ENCODE measurements at regions not wholly inside any gene's neighbourhood (a gene's known extent, or its start where the extent isn't known, plus 50 kb on each side); places are given as distances from the start of the nearest gene placed in this dataset.
A peak's percentile ranks its signal among the peaks of the same experiment; 100 is the strongest.
"Not testable (repeated sequence)": the region's sequence is repeated elsewhere in the genome, so short reads cannot be mapped to it uniquely, and the experiment has no call there.

DNA sequence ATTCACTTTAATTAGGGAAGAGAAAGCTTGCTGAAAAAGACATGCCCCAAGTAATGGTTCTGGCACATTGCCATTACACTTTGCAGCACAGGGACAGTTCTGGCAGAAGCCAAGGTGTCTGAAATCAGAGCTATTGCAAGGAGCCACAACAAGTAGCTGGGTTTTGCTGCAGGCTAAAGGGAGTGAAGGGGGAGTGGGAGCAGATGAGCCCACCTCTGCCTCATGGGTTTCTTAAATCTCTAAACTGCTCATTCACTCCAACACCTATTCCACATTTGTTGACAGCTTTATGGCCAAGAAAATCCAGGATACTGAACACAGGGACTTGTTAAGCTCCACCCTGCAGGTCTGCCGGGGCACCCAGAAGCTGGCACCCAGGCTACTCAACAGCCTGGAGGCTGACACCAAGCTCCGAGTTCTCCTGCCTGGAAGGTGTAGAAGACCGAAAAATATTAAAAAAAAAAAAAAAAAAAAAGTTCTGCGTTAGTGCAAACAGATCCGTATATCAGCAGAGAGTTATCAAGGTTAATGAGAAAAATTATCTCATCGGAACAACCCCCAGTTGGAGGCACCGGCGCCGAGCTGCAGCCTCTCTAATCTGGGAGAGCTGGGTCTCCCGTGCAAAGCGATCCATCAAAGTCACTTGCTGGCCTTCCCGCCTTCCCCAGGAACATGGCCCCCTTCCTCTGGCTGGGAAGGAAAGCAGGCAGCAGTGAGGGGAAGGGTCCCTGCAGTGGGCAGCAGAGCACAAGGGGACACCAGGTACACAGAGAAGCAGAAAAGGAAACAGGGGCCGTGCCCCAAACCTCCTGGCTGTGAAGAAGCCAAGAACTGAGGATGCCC, 123.7 kb downstream of the HNMT start:
- H3K36me3 ChIP-seq (ENCODE audit: control insufficient read depth, insufficient read depth, low read length) = no peaks in the 10 kb centered on the region
- H3K4me3 ChIP-seq (ENCODE audit: low read depth, low read length) = no peak overlapping the region
- TF ChIP-seq, protein P1, sequence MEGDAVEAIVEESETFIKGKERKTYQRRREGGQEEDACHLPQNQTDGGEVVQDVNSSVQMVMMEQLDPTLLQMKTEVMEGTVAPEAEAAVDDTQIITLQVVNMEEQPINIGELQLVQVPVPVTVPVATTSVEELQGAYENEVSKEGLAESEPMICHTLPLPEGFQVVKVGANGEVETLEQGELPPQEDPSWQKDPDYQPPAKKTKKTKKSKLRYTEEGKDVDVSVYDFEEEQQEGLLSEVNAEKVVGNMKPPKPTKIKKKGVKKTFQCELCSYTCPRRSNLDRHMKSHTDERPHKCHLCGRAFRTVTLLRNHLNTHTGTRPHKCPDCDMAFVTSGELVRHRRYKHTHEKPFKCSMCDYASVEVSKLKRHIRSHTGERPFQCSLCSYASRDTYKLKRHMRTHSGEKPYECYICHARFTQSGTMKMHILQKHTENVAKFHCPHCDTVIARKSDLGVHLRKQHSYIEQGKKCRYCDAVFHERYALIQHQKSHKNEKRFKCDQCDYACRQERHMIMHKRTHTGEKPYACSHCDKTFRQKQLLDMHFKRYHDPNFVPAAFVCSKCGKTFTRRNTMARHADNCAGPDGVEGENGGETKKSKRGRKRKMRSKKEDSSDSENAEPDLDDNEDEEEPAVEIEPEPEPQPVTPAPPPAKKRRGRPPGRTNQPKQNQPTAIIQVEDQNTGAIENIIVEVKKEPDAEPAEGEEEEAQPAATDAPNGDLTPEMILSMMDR (IDR thresholded peaks at IDR 0.05; ENCODE audit: insufficient read depth, low read length, poor library complexity, severe bottlenecking) = no peak
- H3K27me3 ChIP-seq (ENCODE audit: control insufficient read depth, insufficient read depth, low read length) = no peaks in the 10 kb centered on the region
- no peak for DNase-seq (ENCODE audit: low read depth)

DNA sequence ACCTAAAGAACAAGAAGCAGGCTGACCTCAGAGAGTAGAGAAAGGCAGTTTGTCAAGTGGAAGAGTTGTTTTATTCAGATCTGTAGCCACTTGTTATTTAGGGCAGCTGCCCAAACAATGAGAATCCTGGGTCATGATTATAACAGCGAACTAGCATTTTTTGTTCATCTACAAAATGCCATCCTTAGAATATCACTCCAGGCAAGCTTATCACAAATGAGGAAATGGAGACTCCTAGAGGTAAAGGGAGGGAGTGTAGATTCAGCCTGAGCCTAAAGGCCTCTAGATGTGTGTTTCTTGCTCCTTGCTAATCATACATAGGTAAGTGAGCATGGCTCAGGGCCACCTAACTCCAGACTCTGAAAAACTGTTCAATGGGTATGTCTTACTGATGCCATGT, 126.1 kb downstream of the HNMT start:
- TF ChIP-seq, protein P1 (IDR thresholded peaks at IDR 0.05; ENCODE audit: insufficient read depth, low read length, poor library complexity, severe bottlenecking) = peak; percentile 64
- no peak for DNase-seq (ENCODE audit: low read depth)
- Histone ChIP-seq H3K27me3 (ENCODE audit: control insufficient read depth, insufficient read depth, low read length) (no peaks in the 10 kb centered on the region), H3K4me3 (ENCODE audit: low read depth, low read length) (no peak overlapping the region), H3K36me3 (ENCODE audit: control insufficient read depth, insufficient read depth, low read length) (no peaks in the 10 kb centered on the region)

DNA sequence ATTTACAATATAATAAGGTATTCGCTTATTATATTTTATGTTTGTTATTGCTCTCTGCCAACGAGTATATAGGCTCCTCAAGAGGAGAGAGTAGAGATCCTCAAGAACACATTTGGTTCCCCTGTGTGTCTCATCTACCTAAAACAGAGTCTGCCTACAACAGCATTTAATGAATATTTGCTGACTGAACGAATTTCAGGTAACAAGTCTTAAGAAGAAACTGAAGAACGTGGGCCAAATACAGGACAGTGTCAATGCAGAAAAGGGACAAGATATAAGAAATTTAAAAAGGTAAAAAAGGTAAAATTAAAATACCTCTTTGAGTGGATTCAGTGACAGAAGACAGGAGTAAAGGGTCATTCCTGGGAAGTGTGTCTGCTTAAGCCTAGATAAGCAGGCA, 129.2 kb downstream of the HNMT start:
- no peak overlapping the region for H3K4me3 ChIP-seq (ENCODE audit: low read depth, low read length)
- TF ChIP-seq, protein P1 (IDR thresholded peaks at IDR 0.05; ENCODE audit: insufficient read depth, low read length, poor library complexity, severe bottlenecking) = no peak
- no peaks in the 10 kb centered on the region for H3K27me3 ChIP-seq (ENCODE audit: control insufficient read depth, insufficient read depth, low read length)
- DNase-seq (ENCODE audit: low read depth) = no peak
- H3K36me3 ChIP-seq (ENCODE audit: control insufficient read depth, insufficient read depth, low read length) = no peaks in the 10 kb centered on the region

DNA sequence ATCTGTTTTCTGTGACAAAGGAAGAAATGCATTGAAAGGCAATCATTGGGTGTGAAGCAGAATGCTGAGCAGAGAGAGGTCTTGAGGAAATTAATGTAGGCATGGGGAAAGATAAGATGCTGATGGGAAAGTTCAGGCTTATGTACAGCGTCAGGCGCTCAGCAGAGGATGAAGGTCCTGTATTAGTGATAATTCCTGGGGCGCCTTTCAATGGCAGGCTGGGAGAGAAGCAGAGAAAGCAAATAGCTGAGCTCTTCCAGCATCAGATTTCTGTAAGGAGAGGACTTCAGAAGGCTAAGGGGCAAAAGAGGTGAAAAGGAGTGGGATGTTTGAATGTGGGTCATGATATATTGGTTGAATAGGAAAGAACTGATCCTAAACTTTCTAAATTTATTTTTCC, 129.8 kb downstream of the HNMT start:
- Histone ChIP-seq H3K4me3 (ENCODE audit: low read depth, low read length) (no peak overlapping the region), H3K36me3 (ENCODE audit: control insufficient read depth, insufficient read depth, low read length) (no peaks in the 10 kb centered on the region), H3K27me3 (ENCODE audit: control insufficient read depth, insufficient read depth, low read length) (no peaks in the 10 kb centered on the region)
- no peak for DNase-seq (ENCODE audit: low read depth)
- TF ChIP-seq, protein P1 (IDR thresholded peaks at IDR 0.05; ENCODE audit: insufficient read depth, low read length, poor library complexity, severe bottlenecking) = no peak

DNA sequence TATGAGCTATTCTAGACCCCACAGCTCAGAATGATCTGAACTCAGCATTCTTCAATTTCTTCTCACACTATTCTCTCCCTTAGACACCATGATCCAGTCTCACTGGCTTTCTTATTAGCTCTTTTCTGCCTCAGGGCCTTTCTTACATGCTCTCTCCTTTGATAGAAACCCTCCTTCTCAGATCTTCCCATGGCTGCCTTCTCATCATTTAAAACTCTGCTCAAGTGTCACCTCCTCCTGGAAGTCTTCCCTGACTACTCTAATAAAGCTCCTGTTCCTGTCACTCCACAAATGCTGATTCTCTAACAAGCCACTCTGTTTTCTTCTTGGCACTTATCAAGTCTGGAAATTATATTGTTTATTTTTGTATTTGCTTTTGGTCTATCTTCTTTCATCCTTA, 131.1 kb downstream of the HNMT start:
- Histone ChIP-seq H3K4me3 (ENCODE audit: low read depth, low read length) (no peak overlapping the region), H3K27me3 (ENCODE audit: control insufficient read depth, insufficient read depth, low read length) (no peaks in the 10 kb centered on the region), H3K36me3 (ENCODE audit: control insufficient read depth, insufficient read depth, low read length) (no peaks in the 10 kb centered on the region)
- TF ChIP-seq, protein P1 (IDR thresholded peaks at IDR 0.05; ENCODE audit: insufficient read depth, low read length, poor library complexity, severe bottlenecking) = no peak
- no peak for DNase-seq (ENCODE audit: low read depth)

DNA sequence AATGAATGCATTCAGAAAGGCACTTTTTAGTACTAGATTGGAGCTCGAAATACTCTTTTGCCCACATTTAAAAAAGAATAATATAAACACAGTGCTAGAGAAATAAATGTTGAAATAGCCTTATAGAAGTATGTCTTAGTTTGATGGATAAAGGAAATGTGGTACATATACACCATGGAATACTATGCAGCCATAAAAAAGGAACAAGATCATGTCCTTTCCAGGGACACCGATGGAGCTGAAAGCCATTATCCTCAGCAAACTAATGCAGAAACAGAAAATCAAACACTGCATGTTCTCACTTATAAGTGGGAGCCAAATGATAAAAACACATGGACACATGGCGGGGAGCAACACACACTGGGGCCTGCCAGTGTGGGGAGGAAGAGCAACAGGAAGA, 135.0 kb downstream of the HNMT start:
- not testable (repeated sequence) for DNase-seq (ENCODE audit: low read depth); H3K27me3 ChIP-seq (ENCODE audit: control insufficient read depth, insufficient read depth, low read length); H3K36me3 ChIP-seq (ENCODE audit: control insufficient read depth, insufficient read depth, low read length); H3K4me3 ChIP-seq (ENCODE audit: low read depth, low read length)
